ENCODE measurements at regions not wholly inside any gene's neighbourhood (a gene's known extent, or its start where the extent isn't known, plus 50 kb on each side); places are given as distances from the start of the nearest gene placed in this dataset.

DNA sequence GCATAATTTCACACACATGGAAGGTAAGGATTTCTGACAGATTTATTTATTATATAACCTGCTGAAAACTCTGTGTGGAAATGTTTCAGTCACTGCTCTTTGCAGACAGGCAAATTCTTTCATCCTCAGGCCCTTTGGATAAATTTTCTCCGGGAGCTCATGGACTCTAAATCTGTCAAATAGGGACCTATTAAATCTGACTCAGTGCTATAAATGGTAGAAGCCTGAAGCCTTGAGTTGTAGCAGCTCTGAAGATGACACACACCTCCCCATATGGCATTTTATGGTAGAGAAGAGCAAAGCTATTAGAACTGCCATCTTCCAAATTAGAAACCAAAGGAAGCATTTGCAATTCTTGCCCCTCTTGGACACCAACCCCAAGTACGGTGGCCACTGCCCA is 808.7 kb downstream of the XPNPEP1 start:
- Histone ChIP-seq H3K9me3 (peaks cover 0 to 7% (median 0%) of the 10 kb centered on the region in 4 donors), H3K4me1 (peaks cover 0 to 25% (median 18%) of the 10 kb centered on the region in 4 donors), H3K4me3 (no peak overlapping the region), H3K27ac (peak overlapping the region in 3 of 4 donors; percentile 31 to 68 (median 65)), H3K27me3 (no peaks in the 10 kb centered on the region), H3K36me3 (no peaks in the 10 kb centered on the region)
- intact Hi-C loops (cut with DNase I) = no loop called here
- no peak for DNase-seq
- TF ChIP-seq, protein P1, sequence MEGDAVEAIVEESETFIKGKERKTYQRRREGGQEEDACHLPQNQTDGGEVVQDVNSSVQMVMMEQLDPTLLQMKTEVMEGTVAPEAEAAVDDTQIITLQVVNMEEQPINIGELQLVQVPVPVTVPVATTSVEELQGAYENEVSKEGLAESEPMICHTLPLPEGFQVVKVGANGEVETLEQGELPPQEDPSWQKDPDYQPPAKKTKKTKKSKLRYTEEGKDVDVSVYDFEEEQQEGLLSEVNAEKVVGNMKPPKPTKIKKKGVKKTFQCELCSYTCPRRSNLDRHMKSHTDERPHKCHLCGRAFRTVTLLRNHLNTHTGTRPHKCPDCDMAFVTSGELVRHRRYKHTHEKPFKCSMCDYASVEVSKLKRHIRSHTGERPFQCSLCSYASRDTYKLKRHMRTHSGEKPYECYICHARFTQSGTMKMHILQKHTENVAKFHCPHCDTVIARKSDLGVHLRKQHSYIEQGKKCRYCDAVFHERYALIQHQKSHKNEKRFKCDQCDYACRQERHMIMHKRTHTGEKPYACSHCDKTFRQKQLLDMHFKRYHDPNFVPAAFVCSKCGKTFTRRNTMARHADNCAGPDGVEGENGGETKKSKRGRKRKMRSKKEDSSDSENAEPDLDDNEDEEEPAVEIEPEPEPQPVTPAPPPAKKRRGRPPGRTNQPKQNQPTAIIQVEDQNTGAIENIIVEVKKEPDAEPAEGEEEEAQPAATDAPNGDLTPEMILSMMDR (IDR thresholded peaks at IDR 0.05) = no peak
- TF ChIP-seq POLR2AphosphoS5 (IDR thresholded peaks at IDR 0.05) = peak in 3 of 4 donors; percentile 32 to 64 (median 37)
- no peak for TF ChIP-seq POLR2A (IDR thresholded peaks at IDR 0.05)
- 79 to 82% methylated on average over 2 of the region's 2 CpGs for WGBS, 2 donors

DNA sequence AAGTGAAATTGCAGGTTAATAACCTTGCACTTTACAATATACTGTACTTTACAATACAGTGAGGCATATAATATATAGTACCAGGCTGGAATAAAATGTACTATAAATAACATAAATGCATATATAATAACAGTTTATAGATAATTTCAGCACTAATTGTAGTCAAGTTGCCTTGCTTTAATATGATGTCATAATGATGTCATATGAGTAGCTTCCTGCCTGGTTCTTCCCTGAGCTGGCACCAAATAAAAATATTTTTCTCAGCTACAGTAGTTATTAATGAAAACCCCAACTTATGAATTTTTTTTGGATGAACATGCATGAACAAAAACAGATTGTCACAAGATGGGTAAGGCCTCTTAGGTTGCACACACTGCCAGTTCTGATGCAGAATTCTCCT is 816.7 kb downstream of the XPNPEP1 start:
- no peak overlapping the region for H3K4me3 ChIP-seq
- no peak for TF ChIP-seq EP300 (IDR thresholded peaks at IDR 0.05)
- TF ChIP-seq POLR2A (IDR thresholded peaks at IDR 0.05) = no peak
- TF ChIP-seq, protein P1 (IDR thresholded peaks at IDR 0.05) = no peak
- no peak for TF ChIP-seq POLR2AphosphoS5 (IDR thresholded peaks at IDR 0.05)
- intact Hi-C loops (cut with DNase I) = no loop called here

GRCh38 chr10:109105725-109106124 is 817.6 kb downstream of the XPNPEP1 start:
- no peak for DNase-seq
- Histone ChIP-seq H3K27me3 (no peaks in the 10 kb centered on the region), H3K4me1 (peaks cover 0 to 5% (median 0%) of the 10 kb centered on the region in 4 donors), H3K27ac (no peak overlapping the region), H3K4me3 (no peak overlapping the region), H3K36me3 (no peaks in the 10 kb centered on the region), H3K9me3 (no peaks in the 10 kb centered on the region)
- TF ChIP-seq POLR2AphosphoS5 (IDR thresholded peaks at IDR 0.05) (no peak), POLR2A (IDR thresholded peaks at IDR 0.05) (no peak), EP300 (IDR thresholded peaks at IDR 0.05) (no peak)
- TF ChIP-seq, protein P1 (IDR thresholded peaks at IDR 0.05) = no peak
- WGBS, 2 donors = 70 to 72% methylated on average over 2 of the region's 2 CpGs
- intact Hi-C loops (cut with DNase I) = no loop called here

More for the DNA sequence above, 816.7 kb downstream of the XPNPEP1 start:
- no peaks in the 10 kb centered on the region for H3K9me3 ChIP-seq
- no peaks in the 10 kb centered on the region for H3K36me3 ChIP-seq
- H3K4me1 ChIP-seq = peaks cover 0 to 5% (median 0%) of the 10 kb centered on the region in 4 donors
- no peaks in the 10 kb centered on the region for H3K27me3 ChIP-seq
- no peak overlapping the region for H3K27ac ChIP-seq
- DNase-seq = no peak

DNA sequence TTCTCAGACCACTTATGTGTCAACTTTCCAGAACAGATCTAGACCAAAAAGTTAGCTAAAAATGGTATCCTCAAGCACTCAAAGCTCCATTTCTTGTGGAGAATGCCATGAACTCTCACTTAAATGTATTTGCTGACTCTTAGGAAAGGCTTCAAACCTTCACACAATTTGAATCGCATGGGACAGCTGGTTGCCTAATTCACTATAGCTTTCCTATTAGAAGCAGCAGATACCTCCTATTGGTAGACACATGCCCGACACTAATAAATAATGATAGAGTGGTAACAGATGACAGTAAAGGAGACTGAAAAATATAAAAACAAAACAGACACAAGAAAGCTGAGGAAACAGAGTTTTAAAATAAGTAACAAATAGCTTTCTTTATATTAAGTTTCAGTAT is 818.5 kb downstream of the XPNPEP1 start:
- peaks cover 0 to 5% (median 0%) of the 10 kb centered on the region in 4 donors for H3K4me1 ChIP-seq
- no peaks in the 10 kb centered on the region for H3K27me3 ChIP-seq
- no peaks in the 10 kb centered on the region for H3K9me3 ChIP-seq
- TF ChIP-seq EP300 (IDR thresholded peaks at IDR 0.05) = no peak
- TF ChIP-seq, protein P1 (IDR thresholded peaks at IDR 0.05) = no peak
- TF ChIP-seq POLR2AphosphoS5 (IDR thresholded peaks at IDR 0.05) = no peak
- TF ChIP-seq POLR2A (IDR thresholded peaks at IDR 0.05) = no peak
- H3K27ac ChIP-seq = no peak overlapping the region
- no peak overlapping the region for H3K4me3 ChIP-seq
- WGBS, 2 donors = 96 to 97% methylated on average over 2 of the region's 2 CpGs
- intact Hi-C loops (cut with DNase I) = no loop called here
- no peak for DNase-seq
- no peaks in the 10 kb centered on the region for H3K36me3 ChIP-seq

DNA sequence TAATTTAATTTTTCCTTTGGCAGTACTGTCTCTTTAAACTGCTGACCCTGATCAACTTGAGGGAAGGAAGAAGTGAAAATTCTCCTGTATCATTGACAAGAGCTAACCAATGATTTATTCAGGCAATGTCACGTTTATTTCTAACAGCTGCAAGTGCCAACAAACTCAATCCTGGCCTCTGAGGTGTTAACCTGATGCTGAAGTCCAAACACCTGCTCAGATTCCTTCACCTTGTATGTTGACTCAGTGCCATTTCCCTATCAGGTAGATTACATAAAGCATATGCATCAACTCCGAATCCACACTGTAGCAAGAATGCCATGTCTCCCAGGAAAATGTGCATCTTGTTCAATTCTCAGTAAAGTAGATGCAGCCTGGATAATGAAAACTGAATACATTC is 820.0 kb downstream of the XPNPEP1 start:
- no peaks in the 10 kb centered on the region for H3K36me3 ChIP-seq
- WGBS, 2 donors = 9 to 49% methylated on average over 2 of the region's 2 CpGs
- H3K9me3 ChIP-seq = no peaks in the 10 kb centered on the region
- H3K27ac ChIP-seq = no peak overlapping the region
- DNase-seq = no peak
- no peaks in the 10 kb centered on the region for H3K27me3 ChIP-seq
- no peak overlapping the region for H3K4me3 ChIP-seq
- TF ChIP-seq, protein P1 (IDR thresholded peaks at IDR 0.05) = no peak
- no peak for TF ChIP-seq POLR2AphosphoS5 (IDR thresholded peaks at IDR 0.05)
- TF ChIP-seq POLR2A (IDR thresholded peaks at IDR 0.05) = no peak
- TF ChIP-seq EP300 (IDR thresholded peaks at IDR 0.05) = no peak
- intact Hi-C loops (cut with DNase I) = no loop called here
- peaks cover 0 to 5% (median 0%) of the 10 kb centered on the region in 4 donors for H3K4me1 ChIP-seq
